Peyer's patch (tissue), 4 donors: ENCODE measurements at regions not wholly inside any gene's neighbourhood (a gene's known extent, or its start where the extent isn't known, plus 50 kb on each side); places are given as distances from the start of the nearest gene placed in this dataset.

ENCODE experiments used
- DNase-seq, 3 donors: peaks; one replicate each; pipeline ENCODE4 v3.0.0-alpha.2; 2017 to 2019
- H3K27ac ChIP-seq, 4 donors: fragments of 200-600 bp; sonication (generic); one replicate each; pipeline ENCODE4 v1.5.1; 2016 to 2019
- H3K27me3 ChIP-seq, 2 donors: fragments of 200-600 bp; sonication (generic); one replicate each; pipeline ENCODE4 v1.5.1; 2019
- H3K36me3 ChIP-seq, 3 donors: fragments of 200-600 bp; sonication (generic); one replicate each; pipeline ENCODE4 v1.5.1; 2016 to 2019
- H3K4me1 ChIP-seq, 4 donors: fragments of 200-600 bp; sonication (generic); one replicate each; pipeline ENCODE4 v1.5.1; 2016 to 2019
- H3K4me3 ChIP-seq, 4 donors: fragments of 200-600 bp; sonication (generic); 1 replicate in 3 of 4; 2 replicates in 1 of 4; pipeline ENCODE4 v1.5.1; 2016 to 2019; ENCODE audit warnings: mild to moderate bottlenecking in 1 of 4
- H3K9me3 ChIP-seq, 4 donors: fragments of 200-600 bp; sonication (generic); one replicate each; pipeline ENCODE4 v1.5.1; 2016 to 2019; ENCODE audit warnings: mild to moderate bottlenecking in 1 of 4
- CTCF ChIP-seq, 6 experiments: fragments of 450-650 bp in 4 of 6; fragments of 200-600 bp in 2 of 6; sonication (generic) in 1 of 6; IDR thresholded peaks; one replicate each; pipeline ENCODE4 v1.5.1; 2017 to 2019; ENCODE audit warnings: antibody characterized with exemption in 6 of 6, mild to moderate bottlenecking in 3 of 6, moderate library complexity in 1 of 6
- POLR2A ChIP-seq, 2 donors: fragments of 450-650 bp; IDR thresholded peaks; one replicate each; pipeline ENCODE4 v1.5.1; 2017; ENCODE audit warnings: antibody characterized with exemption in 2 of 2, mild to moderate bottlenecking in 2 of 2, moderate library complexity in 2 of 2

- Histone ChIP-seq H3K9me3 (no peaks in the 10 kb centered on the region), H3K27ac (no peak overlapping the region), H3K4me1 (no peaks in the 10 kb centered on the region), H3K36me3 (no peaks in the 10 kb centered on the region), H3K4me3 (no peak overlapping the region), H3K27me3 (no peaks in the 10 kb centered on the region)
- no peak for DNase-seq
- no peak for TF ChIP-seq CTCF (IDR thresholded peaks at IDR 0.05)
Observed at GRCh38 chr2:192809173-192809572, 614.4 kb upstream of the TMEFF2 start.

- no peak overlapping the region for H3K4me3 ChIP-seq
- no peaks in the 10 kb centered on the region for H3K27me3 ChIP-seq
- no peaks in the 10 kb centered on the region for H3K4me1 ChIP-seq
- H3K36me3 ChIP-seq = no peaks in the 10 kb centered on the region
- TF ChIP-seq CTCF (IDR thresholded peaks at IDR 0.05) = no peak
- no peak for TF ChIP-seq POLR2A (IDR thresholded peaks at IDR 0.05)
- H3K9me3 ChIP-seq = no peaks in the 10 kb centered on the region
- H3K27ac ChIP-seq = no peak overlapping the region
- DNase-seq = no peak
Observed at GRCh38 chr2:192783643-192784042, 588.9 kb upstream of the TMEFF2 start.

- Histone ChIP-seq H3K27ac (no peak overlapping the region), H3K4me1 (no peaks in the 10 kb centered on the region), H3K36me3 (no peaks in the 10 kb centered on the region), H3K27me3 (no peaks in the 10 kb centered on the region), H3K9me3 (no peaks in the 10 kb centered on the region), H3K4me3 (no peak overlapping the region)
- DNase-seq = no peak
- TF ChIP-seq CTCF (IDR thresholded peaks at IDR 0.05) (no peak), POLR2A (IDR thresholded peaks at IDR 0.05) (no peak)
Observed at GRCh38 chr2:192775459-192776262, 580.9 kb upstream of the TMEFF2 start.

GRCh38 chr2:192775011-192775410 is 580.3 kb upstream of the TMEFF2 start:
- Histone ChIP-seq H3K4me3 (no peak overlapping the region), H3K4me1 (no peaks in the 10 kb centered on the region), H3K27me3 (no peaks in the 10 kb centered on the region), H3K36me3 (no peaks in the 10 kb centered on the region), H3K9me3 (no peaks in the 10 kb centered on the region), H3K27ac (no peak overlapping the region)
- no peak for TF ChIP-seq POLR2A (IDR thresholded peaks at IDR 0.05)
- no peak for TF ChIP-seq CTCF (IDR thresholded peaks at IDR 0.05)
- DNase-seq = no peak

GRCh38 chr2:192773044-192773443 is 578.3 kb upstream of the TMEFF2 start:
- Histone ChIP-seq H3K36me3 (no peaks in the 10 kb centered on the region), H3K4me1 (no peaks in the 10 kb centered on the region), H3K9me3 (no peaks in the 10 kb centered on the region), H3K27ac (no peak overlapping the region), H3K4me3 (no peak overlapping the region), H3K27me3 (no peaks in the 10 kb centered on the region)
- no peak for TF ChIP-seq CTCF (IDR thresholded peaks at IDR 0.05)
- TF ChIP-seq POLR2A (IDR thresholded peaks at IDR 0.05) = no peak
- DNase-seq = no peak
